Right kidney (tissue), 1 donor: ENCODE measurements at regions not wholly inside any gene's neighbourhood (a gene's known extent, or its start where the extent isn't known, plus 50 kb on each side); places are given as distances from the start of the nearest gene placed in this dataset.

Experiments
- DNase-seq: peaks from one replicate; pipeline ENCODE4 v3.0.0-alpha.2; 2016

- no peak for DNase-seq
Observed at GRCh38 chr2:146642066-146642465, 1202.8 kb upstream of the ACVR2A start.

GRCh38 chr2:146634230-146635097 is 1210.4 kb upstream of the ACVR2A start:
- DNase-seq, result no peak

GRCh38 chr2:146633159-146633558 is 1211.7 kb upstream of the ACVR2A start:
- DNase-seq, result no peak

- DNase-seq, result no peak
Observed at GRCh38 chr2:146632707-146633106, 1212.1 kb upstream of the ACVR2A start.

GRCh38 chr2:146624430-146625160 is 1220.2 kb upstream of the ACVR2A start:
- peak; percentile 7 for DNase-seq

GRCh38 chr2:146623771-146624170 is 1221.1 kb upstream of the ACVR2A start:
- DNase-seq, result no peak

- no peak for DNase-seq
Observed at GRCh38 chr2:146621656-146622055, 1223.2 kb upstream of the ACVR2A start.

GRCh38 chr2:146615778-146616177 is 1229.1 kb upstream of the ACVR2A start:
- no peak for DNase-seq

- no peak for DNase-seq
Observed at GRCh38 chr2:146608490-146608889, 1236.3 kb upstream of the ACVR2A start.

GRCh38 chr2:146604521-146604920 is 1240.3 kb upstream of the ACVR2A start:
- no peak for DNase-seq

GRCh38 chr2:146602856-146603255 is 1242.0 kb upstream of the ACVR2A start:
- DNase-seq, result no peak

GRCh38 chr2:146602383-146602782 is 1242.4 kb upstream of the ACVR2A start:
- DNase-seq, result no peak

GRCh38 chr2:146598791-146599190 is 1246.0 kb upstream of the ACVR2A start:
- no peak for DNase-seq

GRCh38 chr2:146597291-146597690 is 1247.5 kb upstream of the ACVR2A start:
- DNase-seq, result no peak

GRCh38 chr2:146591908-146592307 is 1252.9 kb upstream of the ACVR2A start:
- no peak for DNase-seq

- DNase-seq, result no peak
Observed at GRCh38 chr2:146587291-146587713, 1257.5 kb upstream of the ACVR2A start.

GRCh38 chr2:146584316-146584715 is 1260.5 kb upstream of the ACVR2A start:
- DNase-seq, result no peak

GRCh38 chr2:146579147-146579930 is 1265.5 kb upstream of the ACVR2A start:
- DNase-seq, result no peak

- no peak for DNase-seq
Observed at GRCh38 chr2:146576339-146577111, 1268.3 kb upstream of the ACVR2A start.

- no peak for DNase-seq
Observed at GRCh38 chr2:146572598-146572997, 1272.2 kb upstream of the ACVR2A start.

GRCh38 chr2:146561996-146562395 is 1282.8 kb upstream of the ACVR2A start:
- DNase-seq, result no peak

- DNase-seq, result no peak
Observed at GRCh38 chr2:146547236-146547635, 1297.6 kb upstream of the ACVR2A start.
